CD4-positive, CD25-positive, alpha-beta regulatory T cell (primary cell): ENCODE measurements at regions not wholly inside any gene's neighbourhood (a gene's known extent, or its start where the extent isn't known, plus 50 kb on each side); places are given as distances from the start of the nearest gene placed in this dataset.

ENCODE experiments used
- ATAC-seq, 2 donors: fragments of 150-1000 bp; cut with Tn5 transposase; one replicate each; pipeline ENCODE4 v1.10.0; 2021; ENCODE audit warnings: low read depth in 2 of 2, moderate number of reproducible peaks in 2 of 2, moderate library complexity in 1 of 2
- DNase-seq, 3 donors: peaks; one replicate each; pipeline versions ENCODE4 v3.0.0 to v3.0.0-alpha.2; 2012 to 2022; ENCODE audit warnings: mixed read lengths in 1 of 3
- H3K27ac ChIP-seq: one replicate; pipeline ENCODE4 v1.7.0; 2013; ENCODE audit warnings: mild to moderate bottlenecking, low read length; ENCODE audit not compliant: insufficient read depth, poor library complexity, severe bottlenecking
- H3K27me3 ChIP-seq: one replicate; pipeline ENCODE4 v1.7.0; 2013; ENCODE audit warnings: low read length; ENCODE audit not compliant: control insufficient read depth, insufficient read depth
- H3K36me3 ChIP-seq: one replicate; pipeline ENCODE4 v1.7.0; 2013; ENCODE audit warnings: mild to moderate bottlenecking, low read length, moderate library complexity; ENCODE audit not compliant: control insufficient read depth, insufficient read depth
- H3K4me1 ChIP-seq: 2 replicates; pipeline ENCODE4 v1.7.0; 2013; ENCODE audit warnings: mild to moderate bottlenecking, low read length; ENCODE audit not compliant: insufficient read depth, control insufficient read depth, poor library complexity, severe bottlenecking
- H3K4me3 ChIP-seq: one replicate; pipeline ENCODE4 v1.7.0; 2013; ENCODE audit warnings: low read depth, mild to moderate bottlenecking, low read length, moderate library complexity
- H3K9me3 ChIP-seq, 2 experiments: 1 replicate in 1 of 2; 2 replicates in 1 of 2; pipeline ENCODE4 v1.7.0; 2013; ENCODE audit warnings: low read length in 2 of 2, mild to moderate bottlenecking in 1 of 2, moderate library complexity in 1 of 2; ENCODE audit not compliant: control insufficient read depth in 2 of 2
- H3K27ac Mint-ChIP-seq, 3 donors: one replicate each; pipeline ENCODE4 v1.8.0; 2020 to 2022; ENCODE audit warnings: mild to moderate bottlenecking in 3 of 3, mixed read lengths in 3 of 3, moderate library complexity in 2 of 3
- H3K27me3 Mint-ChIP-seq: one replicate; pipeline ENCODE4 v1.8.0; 2022; ENCODE audit warnings: mild to moderate bottlenecking, mixed read lengths
- H3K36me3 Mint-ChIP-seq: one replicate; pipeline ENCODE4 v1.8.0; 2020; ENCODE audit warnings: mixed read lengths
- H3K4me1 Mint-ChIP-seq, 4 donors: one replicate each; pipeline ENCODE4 v1.8.0; 2020 to 2022; ENCODE audit warnings: mixed read lengths in 4 of 4, mild to moderate bottlenecking in 1 of 4
- H3K4me3 Mint-ChIP-seq, 4 donors: one replicate each; pipeline ENCODE4 v1.8.0; 2020 to 2022; ENCODE audit warnings: mild to moderate bottlenecking in 4 of 4, mixed read lengths in 4 of 4, moderate library complexity in 3 of 4
- H3K9me3 Mint-ChIP-seq, 7 donors: one replicate each; pipeline ENCODE4 v1.8.0; 2020 to 2022; ENCODE audit warnings: mixed read lengths in 7 of 7, mild to moderate bottlenecking in 3 of 7, moderate library complexity in 2 of 7

- H3K27ac Mint-ChIP-seq = no peak overlapping the region
- peaks cover 0 to 3% (median 0%) of the 10 kb centered on the region in 7 donors for H3K9me3 Mint-ChIP-seq
- H3K9me3 ChIP-seq = no peaks in the 10 kb centered on the region
- peaks cover 4% of the 10 kb centered on the region for H3K27me3 Mint-ChIP-seq
- H3K36me3 Mint-ChIP-seq = no peaks in the 10 kb centered on the region
- no peaks in the 10 kb centered on the region for H3K27me3 ChIP-seq
- no peaks in the 10 kb centered on the region for H3K36me3 ChIP-seq
- H3K4me1 Mint-ChIP-seq = no peaks in the 10 kb centered on the region
- H3K27ac ChIP-seq = no peak overlapping the region
- ATAC-seq (no peak), DNase-seq (no peak)
- H3K4me1 ChIP-seq = no peaks in the 10 kb centered on the region
- no peak overlapping the region for H3K4me3 Mint-ChIP-seq
- H3K4me3 ChIP-seq = no peak overlapping the region
Measured at GRCh38 chr3:99586701-99587100, 51.7 kb upstream of the COL8A1 start.

GRCh38 chr3:99579965-99580364, 58.4 kb upstream of the COL8A1 start:
- H3K36me3 Mint-ChIP-seq = no peaks in the 10 kb centered on the region
- no peak overlapping the region for H3K4me3 Mint-ChIP-seq
- no peaks in the 10 kb centered on the region for H3K36me3 ChIP-seq
- H3K4me1 ChIP-seq = no peaks in the 10 kb centered on the region
- H3K4me3 ChIP-seq = no peak overlapping the region
- peaks cover 0 to 3% (median 2%) of the 10 kb centered on the region in 7 donors for H3K9me3 Mint-ChIP-seq
- H3K27me3 Mint-ChIP-seq = peaks cover 5% of the 10 kb centered on the region
- H3K27ac ChIP-seq = no peak overlapping the region
- DNase-seq (no peak), ATAC-seq (no peak)
- H3K4me1 Mint-ChIP-seq = no peaks in the 10 kb centered on the region
- H3K27me3 ChIP-seq = no peaks in the 10 kb centered on the region
- no peak overlapping the region for H3K27ac Mint-ChIP-seq
- H3K9me3 ChIP-seq = no peaks in the 10 kb centered on the region

DNA sequence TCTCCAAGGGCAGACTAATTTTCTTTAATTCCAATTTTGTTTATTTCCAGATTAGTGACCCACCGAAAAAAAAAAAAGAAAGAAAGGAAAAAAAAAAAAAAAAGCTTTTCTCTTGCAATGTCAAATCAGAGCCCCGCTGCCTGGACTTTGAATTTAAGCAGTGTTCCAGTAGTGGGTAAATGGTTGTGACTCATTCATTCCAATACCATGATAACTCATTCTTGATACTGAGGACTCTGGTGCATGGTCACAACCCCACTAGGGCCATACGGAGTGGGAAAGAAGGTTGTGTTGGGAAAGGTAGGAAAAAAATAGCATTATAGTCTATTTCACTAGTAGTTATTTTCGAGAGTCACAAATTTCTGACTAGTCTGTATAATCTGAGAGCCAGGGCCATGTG, 59.1 kb upstream of the COL8A1 start:
- no peak overlapping the region for H3K27ac Mint-ChIP-seq
- no peaks in the 10 kb centered on the region for H3K36me3 Mint-ChIP-seq
- no peak for ATAC-seq
- H3K4me3 Mint-ChIP-seq = no peak overlapping the region
- no peaks in the 10 kb centered on the region for H3K4me1 Mint-ChIP-seq
- H3K27me3 Mint-ChIP-seq = peaks cover 5% of the 10 kb centered on the region
- H3K9me3 ChIP-seq = no peaks in the 10 kb centered on the region
- no peaks in the 10 kb centered on the region for H3K27me3 ChIP-seq
- H3K4me3 ChIP-seq = no peak overlapping the region
- H3K27ac ChIP-seq = no peak overlapping the region
- H3K36me3 ChIP-seq = no peaks in the 10 kb centered on the region
- no peak for DNase-seq
- no peaks in the 10 kb centered on the region for H3K4me1 ChIP-seq
- peaks cover 0 to 3% (median 2%) of the 10 kb centered on the region in 7 donors for H3K9me3 Mint-ChIP-seq

GRCh38 chr3:99578339-99578970, 59.9 kb upstream of the COL8A1 start:
- H3K27me3 Mint-ChIP-seq = peaks cover 5% of the 10 kb centered on the region

DNA sequence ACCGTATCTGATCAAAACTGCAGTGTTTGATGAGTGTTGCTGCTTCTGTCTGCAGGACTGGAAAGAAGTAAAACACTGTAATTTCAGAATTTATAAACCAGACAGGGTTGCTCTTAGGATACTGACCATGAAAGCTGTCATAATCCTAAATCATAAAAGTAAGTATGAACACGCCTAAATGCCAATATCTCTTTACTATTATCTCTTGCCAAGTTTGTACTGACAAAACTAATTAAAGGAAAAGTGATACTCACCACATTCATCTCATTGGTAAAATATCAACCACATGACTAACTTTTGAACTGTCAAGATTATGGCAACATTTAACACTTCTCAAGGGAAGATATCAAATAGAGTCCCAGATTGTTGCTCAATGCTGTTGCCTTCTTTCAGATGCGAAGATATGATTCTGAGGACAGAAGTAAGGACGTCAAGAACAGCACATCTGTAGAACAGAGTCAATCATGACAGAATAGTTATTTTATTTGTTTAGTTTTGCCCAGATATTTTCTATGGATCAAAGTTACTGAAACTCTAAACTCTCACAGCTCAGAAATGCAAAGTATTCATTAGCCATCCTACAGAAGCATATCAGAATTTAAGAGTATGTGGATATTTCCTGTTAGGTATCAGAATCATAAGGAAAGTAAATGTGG, 61.4 kb upstream of the COL8A1 start:
- Histone ChIP-seq H3K4me1 (no peaks in the 10 kb centered on the region), H3K4me3 (no peak overlapping the region), H3K36me3 (no peaks in the 10 kb centered on the region), H3K27ac (no peak overlapping the region), H3K27me3 (no peaks in the 10 kb centered on the region), H3K9me3 (no peaks in the 10 kb centered on the region)
- peaks cover 0 to 3% (median 2%) of the 10 kb centered on the region in 7 donors for H3K9me3 Mint-ChIP-seq
- H3K36me3 Mint-ChIP-seq = no peaks in the 10 kb centered on the region
- no peaks in the 10 kb centered on the region for H3K4me1 Mint-ChIP-seq
- ATAC-seq (no peak), DNase-seq (no peak)
- H3K27me3 Mint-ChIP-seq = peaks cover 5% of the 10 kb centered on the region
- no peak overlapping the region for H3K27ac Mint-ChIP-seq
- H3K4me3 Mint-ChIP-seq = no peak overlapping the region

More at GRCh38 chr3:99578339-99578970, 59.9 kb upstream of the COL8A1 start:
- no peaks in the 10 kb centered on the region for H3K9me3 ChIP-seq
- no peaks in the 10 kb centered on the region for H3K36me3 Mint-ChIP-seq
- peaks cover 0 to 3% (median 2%) of the 10 kb centered on the region in 7 donors for H3K9me3 Mint-ChIP-seq
- H3K27me3 ChIP-seq = no peaks in the 10 kb centered on the region
- no peak overlapping the region for H3K4me3 Mint-ChIP-seq
- no peak for DNase-seq
- H3K36me3 ChIP-seq = no peaks in the 10 kb centered on the region
- H3K27ac ChIP-seq = no peak overlapping the region
- no peaks in the 10 kb centered on the region for H3K4me1 ChIP-seq
- no peak overlapping the region for H3K4me3 ChIP-seq
- ATAC-seq = no peak
- no peaks in the 10 kb centered on the region for H3K4me1 Mint-ChIP-seq
- no peak overlapping the region for H3K27ac Mint-ChIP-seq

- ATAC-seq = no peak
Measured at GRCh38 chr3:99575683-99576082, 62.7 kb upstream of the COL8A1 start.

DNA sequence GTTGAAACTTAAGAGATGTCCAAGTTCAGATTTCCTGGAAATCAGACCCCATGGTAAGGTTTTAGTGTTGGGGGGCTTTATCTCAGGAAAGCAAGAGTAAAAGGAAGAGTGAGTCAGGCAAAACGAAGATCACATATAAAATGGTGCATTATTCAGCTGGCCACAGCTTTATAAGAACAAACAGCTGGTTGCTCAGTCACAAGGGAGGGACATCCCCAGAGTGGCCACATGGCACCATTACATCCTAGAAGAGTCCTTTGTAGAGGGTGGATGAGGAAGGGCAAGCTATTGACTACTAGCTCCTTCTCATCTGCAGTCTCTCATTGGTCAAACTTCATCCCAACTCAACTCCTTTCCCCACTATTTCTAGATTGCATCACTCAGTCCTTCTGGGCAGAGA, 68.3 kb upstream of the COL8A1 start:
- Mint-ChIP-seq H3K4me3 (no peak overlapping the region), H3K9me3 (peaks cover 0 to 7% (median 4%) of the 10 kb centered on the region in 7 donors), H3K27me3 (no peaks in the 10 kb centered on the region), H3K27ac (no peak overlapping the region), H3K36me3 (no peaks in the 10 kb centered on the region), H3K4me1 (no peaks in the 10 kb centered on the region)
- Histone ChIP-seq H3K27me3 (no peaks in the 10 kb centered on the region), H3K27ac (no peak overlapping the region), H3K36me3 (no peaks in the 10 kb centered on the region), H3K4me1 (no peaks in the 10 kb centered on the region), H3K4me3 (no peak overlapping the region), H3K9me3 (no peaks in the 10 kb centered on the region)
- DNase-seq (no peak), ATAC-seq (no peak)

More at GRCh38 chr3:99575683-99576082, 62.7 kb upstream of the COL8A1 start:
- no peaks in the 10 kb centered on the region for H3K27me3 Mint-ChIP-seq
- no peak overlapping the region for H3K4me3 Mint-ChIP-seq
- H3K27ac ChIP-seq = no peak overlapping the region
- H3K27ac Mint-ChIP-seq = peak overlapping the region in 1 of 3 donors; percentile 65
- no peaks in the 10 kb centered on the region for H3K4me1 ChIP-seq
- H3K36me3 Mint-ChIP-seq = no peaks in the 10 kb centered on the region
- H3K4me1 Mint-ChIP-seq = no peaks in the 10 kb centered on the region
- H3K27me3 ChIP-seq = no peaks in the 10 kb centered on the region
- no peak for DNase-seq
- no peaks in the 10 kb centered on the region for H3K9me3 ChIP-seq
- H3K4me3 ChIP-seq = no peak overlapping the region
- H3K36me3 ChIP-seq = no peaks in the 10 kb centered on the region
- H3K9me3 Mint-ChIP-seq = peaks cover 0 to 4% (median 2%) of the 10 kb centered on the region in 7 donors
